Neural cell (in vitro differentiated cells): ENCODE measurements at regions not wholly inside any gene's neighbourhood (a gene's known extent, or its start where the extent isn't known, plus 50 kb on each side); places are given as distances from the start of the nearest gene placed in this dataset.

Source experiments
- CTCF ChIP-seq: fragments of 450-650 bp; IDR thresholded peaks from 2 replicates; pipeline ENCODE4 v1.5.1; 2014; ENCODE audit warnings: antibody characterized with exemption, mild to moderate bottlenecking, moderate library complexity; ENCODE audit not compliant: poor library complexity, severe bottlenecking
- EZH2 ChIP-seq: fragments of 200-600, 300-800 bp; shearing (Covaris generic), sonication (generic); IDR thresholded peaks from 2 replicates; pipeline ENCODE4 v1.6.1; 2014; ENCODE audit warnings: antibody characterized with exemption, low read length, borderline replicate concordance, mild to moderate bottlenecking; ENCODE audit not compliant: insufficient read depth, poor library complexity, severe bottlenecking
- POLR2AphosphoS5 ChIP-seq: IDR thresholded peaks from 2 replicates; pipeline ENCODE4 v1.6.1; 2012
- RAD21 ChIP-seq: fragments of 450-650 bp; conservative IDR thresholded peaks from 2 replicates; pipeline ENCODE4 v1.6.1; 2014; ENCODE audit warnings: antibody characterized with exemption, mild to moderate bottlenecking, moderate library complexity
- REST ChIP-seq: IDR thresholded peaks from 2 replicates; pipeline ENCODE4 v1.6.1; 2012; ENCODE audit warnings: borderline replicate concordance
- TAF1 ChIP-seq: IDR thresholded peaks from 2 replicates; pipeline ENCODE4 v1.6.1; 2012; ENCODE audit warnings: low read depth

GRCh38 chr5:61981886-61982285, 324.1 kb upstream of the KIF2A start:
- TF ChIP-seq CTCF (no peak), POLR2AphosphoS5 (no peak), RAD21 (no peak), EZH2 (no peak), TAF1 (no peak), REST (no peak)
